Gastrocnemius medialis (tissue), 4 donors: ENCODE measurements at regions not wholly inside any gene's neighbourhood (a gene's known extent, or its start where the extent isn't known, plus 50 kb on each side); places are given as distances from the start of the nearest gene placed in this dataset.

Experiments used
- CTCF ChIP-seq, 5 experiments: fragments of 450-650 bp in 3 of 5; fragments of 200-600 bp in 2 of 5; sonication (generic) in 2 of 5; IDR thresholded peaks in 4 of 5; conservative IDR thresholded peaks in 1 of 5; 1 replicate in 4 of 5; 2 replicates in 1 of 5; pipeline ENCODE4 v1.5.1; 2016 to 2019; ENCODE audit warnings: antibody characterized with exemption in 5 of 5, mild to moderate bottlenecking in 3 of 5, moderate library complexity in 3 of 5
- POLR2A ChIP-seq, 2 donors: fragments of 450-650 bp; IDR thresholded peaks; one replicate each; pipeline ENCODE4 v1.6.1; 2017; ENCODE audit warnings: antibody characterized with exemption in 2 of 2, mild to moderate bottlenecking in 2 of 2, moderate library complexity in 2 of 2

GRCh38 chr12:111190741-111191526 lies 178.0 kb downstream of the PHETA1 start:
- no peak for TF ChIP-seq CTCF (IDR thresholded peaks at IDR 0.05 in 4 of 5, conservative IDR thresholded peaks at IDR 0.05 in 1 of 5)
- TF ChIP-seq POLR2A (IDR thresholded peaks at IDR 0.05) = no peak
